CD4-positive, alpha-beta T cell (primary cell): ENCODE measurements at regions not wholly inside any gene's neighbourhood (a gene's known extent, or its start where the extent isn't known, plus 50 kb on each side); places are given as distances from the start of the nearest gene placed in this dataset.

ENCODE experiments used
- ATAC-seq: fragments of 200-7000 bp; cut with Tn5 transposase; one replicate; pipeline ENCODE4 v1.10.0; 2022; ENCODE audit warnings: mild to moderate bottlenecking; ENCODE audit not compliant: poor library complexity
- CTCF ChIA-PET: fragments of 350-600 bp; sonication (Branson Sonifier 250); formaldehyde crosslinking; loops from one replicate; lab custom pipeline; 2021; ENCODE audit warnings: antibody characterized with exemption, inconsistent platforms; lab: Charles Lee
- POLR2A ChIA-PET: fragments of 350-600 bp; sonication (Branson Sonifier 250); formaldehyde crosslinking; loops from one replicate; lab custom pipeline; 2021; ENCODE audit warnings: antibody characterized with exemption, inconsistent platforms; lab: Charles Lee
- DNase-seq, 14 experiments: peaks; one replicate each; pipeline ENCODE4 v3.0.0-alpha.2; 2013 to 2020; ENCODE audit warnings: mixed read lengths in 2 of 14
- H3K27ac ChIP-seq, 2 donors: one replicate each; pipeline versions ENCODE4 v1.5.1 to v1.7.0; 2013; ENCODE audit warnings: low read length in 2 of 2, low read depth in 1 of 2, mild to moderate bottlenecking in 1 of 2
- H3K27me3 ChIP-seq, 2 experiments: 1 replicate in 1 of 2; 2 replicates in 1 of 2; pipeline versions ENCODE4 v1.6.1 to v1.7.0; 2013; ENCODE audit warnings: low read length in 2 of 2, control low read depth in 1 of 2, mild to moderate bottlenecking in 1 of 2, moderate library complexity in 1 of 2; ENCODE audit not compliant: insufficient read depth in 2 of 2, control insufficient read depth in 1 of 2
- H3K36me3 ChIP-seq: one replicate; pipeline ENCODE4 v1.6.1; 2013; ENCODE audit warnings: low read length, control low read depth; ENCODE audit not compliant: insufficient read depth
- H3K4me1 ChIP-seq: one replicate; pipeline ENCODE4 v1.6.1; 2013; ENCODE audit warnings: low read length, control low read depth; ENCODE audit not compliant: insufficient read depth
- H3K4me3 ChIP-seq: one replicate; pipeline ENCODE4 v1.5.1; 2013; ENCODE audit warnings: mild to moderate bottlenecking, low read length, moderate library complexity
- H3K9me3 ChIP-seq, 2 experiments: 1 replicate in 1 of 2; 2 replicates in 1 of 2; pipeline versions ENCODE4 v1.6.1 to v1.7.0; 2013; ENCODE audit warnings: low read length in 2 of 2, mild to moderate bottlenecking in 2 of 2, control low read depth in 1 of 2, moderate library complexity in 1 of 2; ENCODE audit not compliant: control insufficient read depth in 1 of 2, insufficient read depth in 1 of 2
- H3K27ac Mint-ChIP-seq: one replicate; pipeline ENCODE4 v1.8.0; 2020; ENCODE audit warnings: mixed read lengths
- H3K27me3 Mint-ChIP-seq: one replicate; pipeline ENCODE4 v1.8.0; 2021; ENCODE audit warnings: mixed read lengths
- H3K36me3 Mint-ChIP-seq: one replicate; pipeline ENCODE4 v1.8.0; 2021; ENCODE audit warnings: low read depth, mixed read lengths
- H3K4me1 Mint-ChIP-seq: one replicate; pipeline ENCODE4 v1.8.0; 2021; ENCODE audit warnings: low read depth, mixed read lengths
- H3K4me3 Mint-ChIP-seq: one replicate; pipeline ENCODE4 v1.8.0; 2020; ENCODE audit warnings: mild to moderate bottlenecking, mixed read lengths
- H3K9me3 Mint-ChIP-seq: one replicate; pipeline ENCODE4 v1.8.0; 2020; ENCODE audit warnings: mixed read lengths
- CTCF ChIP-seq: fragments of 200-600 bp; IDR thresholded peaks from one replicate; pipeline ENCODE4 v1.8.0; 2022; ENCODE audit warnings: antibody characterized with exemption, mild to moderate bottlenecking
- intact Hi-C, 2 experiments: fragments of 100-400 bp; cut with DNase I in 1 of 2; cut with micrococcal nuclease in 1 of 2; formaldehyde crosslinking; loops; one replicate each; pipeline versions ENCODE4 v1.15.1 to v1.9.0; 2023 to 2025; cut with DNase I, micrococcal nuclease

- DNase-seq (no peak), ATAC-seq (no peak)
- ChIA-PET POLR2A (no interaction called here), CTCF (no interaction called here)
- no peak overlapping the region for H3K4me3 Mint-ChIP-seq
- no peaks in the 10 kb centered on the region for H3K36me3 Mint-ChIP-seq
- no peak overlapping the region for H3K27ac Mint-ChIP-seq
- no peaks in the 10 kb centered on the region for H3K4me1 Mint-ChIP-seq
- H3K27me3 Mint-ChIP-seq, result no peaks in the 10 kb centered on the region
- Histone ChIP-seq H3K27me3 (no peaks in the 10 kb centered on the region), H3K4me3 (no peak overlapping the region), H3K36me3 (no peaks in the 10 kb centered on the region), H3K4me1 (no peaks in the 10 kb centered on the region), H3K9me3 (no peaks in the 10 kb centered on the region), H3K27ac (no peak overlapping the region)
- TF ChIP-seq CTCF, result no peak
- peaks cover 6% of the 10 kb centered on the region for H3K9me3 Mint-ChIP-seq
- intact Hi-C loops, result no loop called here
Observed at GRCh38 chr4:65023081-65023480, 613.8 kb upstream of the TECRL start.

GRCh38 chr4:65021737-65022136 lies 612.5 kb upstream of the TECRL start:
- TF ChIP-seq CTCF, result no peak
- Histone ChIP-seq H3K27ac (no peak overlapping the region), H3K4me1 (no peaks in the 10 kb centered on the region), H3K4me3 (no peak overlapping the region), H3K27me3 (no peaks in the 10 kb centered on the region), H3K36me3 (no peaks in the 10 kb centered on the region), H3K9me3 (no peaks in the 10 kb centered on the region)
- Mint-ChIP-seq H3K4me3 (no peak overlapping the region), H3K27me3 (no peaks in the 10 kb centered on the region), H3K4me1 (no peaks in the 10 kb centered on the region), H3K27ac (no peak overlapping the region), H3K36me3 (no peaks in the 10 kb centered on the region), H3K9me3 (peaks cover 3% of the 10 kb centered on the region)
- ATAC-seq (no peak), DNase-seq (no peak)
- intact Hi-C loops, result no loop called here
- ChIA-PET POLR2A (no interaction called here), CTCF (no interaction called here)

- H3K4me3 ChIP-seq, result no peak overlapping the region
- Mint-ChIP-seq H3K27me3 (no peaks in the 10 kb centered on the region), H3K27ac (no peak overlapping the region), H3K36me3 (no peaks in the 10 kb centered on the region), H3K9me3 (peaks cover 3% of the 10 kb centered on the region), H3K4me1 (no peaks in the 10 kb centered on the region), H3K4me3 (no peak overlapping the region)
- intact Hi-C loops, result no loop called here
- DNase-seq (no peak), ATAC-seq (no peak)
- H3K9me3 ChIP-seq, result no peaks in the 10 kb centered on the region
- no peaks in the 10 kb centered on the region for H3K36me3 ChIP-seq
- TF ChIP-seq CTCF, result no peak
- no peaks in the 10 kb centered on the region for H3K27me3 ChIP-seq
- no peak overlapping the region for H3K27ac ChIP-seq
- CTCF ChIA-PET, result no interaction called here
- no peaks in the 10 kb centered on the region for H3K4me1 ChIP-seq
- POLR2A ChIA-PET, result no interaction called here
Observed at GRCh38 chr4:65021149-65021548, 611.9 kb upstream of the TECRL start.
